HEK293T (cell line): ENCODE measurements at regions not wholly inside any gene's neighbourhood (a gene's known extent, or its start where the extent isn't known, plus 50 kb on each side); places are given as distances from the start of the nearest gene placed in this dataset.

ENCODE experiments used
- ARNT ChIP-seq: fragments of 450-650 bp; IDR thresholded peaks from 2 replicates; pipeline ENCODE4 v1.6.1; 2017; ENCODE audit warnings: mild to moderate bottlenecking
- BHLHE40 ChIP-seq: fragments of 450-650 bp; IDR thresholded peaks from 2 replicates; pipeline ENCODE4 v1.6.1; 2016; ENCODE audit warnings: mild to moderate bottlenecking, moderate library complexity, borderline replicate concordance
- ELF4 ChIP-seq: fragments of 450-650 bp; IDR thresholded peaks from 2 replicates; pipeline ENCODE4 v1.6.1; 2017; ENCODE audit warnings: antibody characterized with exemption
- FOXA1 ChIP-seq: fragments of 450-650 bp; IDR thresholded peaks from 2 replicates; pipeline ENCODE4 v1.6.1; 2016; ENCODE audit warnings: mild to moderate bottlenecking
- FOXM1 ChIP-seq: fragments of 450-650 bp; IDR thresholded peaks from 2 replicates; pipeline ENCODE4 v1.6.1; 2017; ENCODE audit warnings: mild to moderate bottlenecking, borderline replicate concordance
- HDGF ChIP-seq: fragments of 450-650 bp; IDR thresholded peaks from 2 replicates; pipeline ENCODE4 v1.6.1; 2017; ENCODE audit warnings: antibody characterized with exemption, borderline replicate concordance
- L3MBTL2 ChIP-seq: fragments of 450-650 bp; conservative IDR thresholded peaks from 2 replicates; pipeline ENCODE4 v1.6.1; 2016; ENCODE audit warnings: mild to moderate bottlenecking
- LEF1 ChIP-seq: fragments of 450-650 bp; IDR thresholded peaks from 2 replicates; pipeline ENCODE4 v1.6.1; 2017; ENCODE audit warnings: mild to moderate bottlenecking, borderline replicate concordance
- NFRKB ChIP-seq: fragments of 450-650 bp; IDR thresholded peaks from 2 replicates; pipeline ENCODE4 v1.6.1; 2016; ENCODE audit warnings: mild to moderate bottlenecking, moderate library complexity
- SP1 ChIP-seq: fragments of 450-650 bp; IDR thresholded peaks from 2 replicates; pipeline ENCODE4 v1.6.1; 2017
- SUZ12 ChIP-seq: fragments of 450-650 bp; IDR thresholded peaks from 2 replicates; pipeline ENCODE4 v1.6.1; 2016; ENCODE audit warnings: mild to moderate bottlenecking
- TARDBP ChIP-seq: fragments of 450-650 bp; IDR thresholded peaks from 2 replicates; pipeline ENCODE4 v1.6.1; 2016
- ZNF384 ChIP-seq: fragments of 450-650 bp; IDR thresholded peaks from 2 replicates; pipeline ENCODE4 v1.6.1; 2016
- TF ChIP-seq, protein P1 (sequence below): fragments of 450-650 bp; IDR thresholded peaks from 2 replicates; pipeline ENCODE4 v1.6.1; 2016

DNA sequence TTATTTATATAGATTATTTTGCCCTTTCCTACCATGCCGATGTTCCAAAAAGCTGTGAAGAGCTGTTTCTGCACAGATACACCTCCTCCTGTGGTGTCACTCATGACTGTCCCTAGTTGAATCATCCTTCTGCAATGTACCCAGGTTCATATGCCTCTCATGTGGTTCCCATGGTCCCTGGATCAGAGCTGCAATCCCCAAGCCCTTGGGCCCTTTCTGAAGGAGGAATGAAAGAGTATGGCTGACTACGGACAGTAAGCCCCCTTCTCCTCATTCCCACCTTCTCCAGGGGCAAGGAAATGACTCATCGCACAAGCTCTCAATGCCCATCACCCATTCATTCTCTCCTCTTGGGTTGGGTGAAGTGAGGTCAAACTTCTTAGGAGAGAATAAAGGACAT lies 63.9 kb upstream of the ACVR1 start:
- TF ChIP-seq ZNF384 (no peak), ELF4 (no peak), HDGF (no peak), BHLHE40 (no peak), SP1 (no peak), TARDBP (no peak), NFRKB (no peak), SUZ12 (no peak), L3MBTL2 (no peak), LEF1 (no peak), ARNT (no peak), FOXM1 (no peak), FOXA1 (no peak)
- TF ChIP-seq, protein P1, sequence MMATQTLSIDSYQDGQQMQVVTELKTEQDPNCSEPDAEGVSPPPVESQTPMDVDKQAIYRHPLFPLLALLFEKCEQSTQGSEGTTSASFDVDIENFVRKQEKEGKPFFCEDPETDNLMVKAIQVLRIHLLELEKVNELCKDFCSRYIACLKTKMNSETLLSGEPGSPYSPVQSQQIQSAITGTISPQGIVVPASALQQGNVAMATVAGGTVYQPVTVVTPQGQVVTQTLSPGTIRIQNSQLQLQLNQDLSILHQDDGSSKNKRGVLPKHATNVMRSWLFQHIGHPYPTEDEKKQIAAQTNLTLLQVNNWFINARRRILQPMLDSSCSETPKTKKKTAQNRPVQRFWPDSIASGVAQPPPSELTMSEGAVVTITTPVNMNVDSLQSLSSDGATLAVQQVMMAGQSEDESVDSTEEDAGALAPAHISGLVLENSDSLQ, result no peak
